IMR-90 (cell line): ENCODE measurements at regions not wholly inside any gene's neighbourhood (a gene's known extent, or its start where the extent isn't known, plus 50 kb on each side); places are given as distances from the start of the nearest gene placed in this dataset.

Experiments used
- ATAC-seq: fragments of 200-7000 bp; cut with Tn5 transposase; 2 replicates; pipeline ENCODE4 v1.9.1; 2020; ENCODE audit warnings: low read depth, mild to moderate bottlenecking, moderate library complexity
- BruUV-seq: library from RNA; stranded (reverse); fragments of 400-500 nt; replicated peaks from 2 replicates; lab custom pipeline; 2021; lab: Mats Ljungman, UMichigan
- CTCF ChIA-PET: fragments of 300-600 bp; formaldehyde crosslinking; extraction: SDS; loops from one replicate; lab custom pipeline; 2021; ENCODE audit warnings: antibody characterized with exemption; lab: Yijun Ruan, JAX
- POLR2A ChIA-PET: fragments of 300-600 bp; sonication (Branson Sonifier 250); formaldehyde crosslinking; loops from one replicate; lab custom pipeline; 2022; ENCODE audit warnings: antibody characterized with exemption; ENCODE audit not compliant: unreplicated experiment; lab: Charles Lee
- DNase-seq: peaks from one replicate; pipeline ENCODE4 v3.0.0; 2013
- H2AFZ ChIP-seq: replicated peaks from 2 replicates; pipeline ENCODE3; 2013; ENCODE audit warnings: low read length, mild to moderate bottlenecking; ENCODE audit not compliant: poor library complexity
- H2AK5ac ChIP-seq: 2 replicates; pipeline ENCODE4 v1.6.1; 2013; ENCODE audit warnings: low read depth, low read length, inconsistent platforms
- H2AK9ac ChIP-seq: replicated peaks from 2 replicates; pipeline ENCODE3; 2013; ENCODE audit warnings: mild to moderate bottlenecking, low read depth, low read length, moderate library complexity; ENCODE audit not compliant: poor library complexity
- H2BK120ac ChIP-seq: 2 replicates; pipeline ENCODE4 v1.6.1; 2013; ENCODE audit warnings: low read depth, low read length, inconsistent platforms
- H2BK15ac ChIP-seq: 3 replicates; pipeline ENCODE4 v1.6.1; 2013; ENCODE audit warnings: low read depth, low read length, inconsistent platforms
- H2BK20ac ChIP-seq: 2 replicates; pipeline ENCODE4 v1.6.1; 2013; ENCODE audit warnings: low read depth, mild to moderate bottlenecking, inconsistent platforms, low read length, moderate library complexity
- H2BK5ac ChIP-seq: 2 replicates; pipeline ENCODE4 v1.6.1; 2013; ENCODE audit warnings: mild to moderate bottlenecking, low read depth, low read length, inconsistent platforms; ENCODE audit not compliant: poor library complexity, severe bottlenecking
- H3K14ac ChIP-seq: replicated peaks from 2 replicates; pipeline ENCODE4 v1.6.1; 2013; ENCODE audit warnings: low read depth, low read length, inconsistent platforms
- H3K18ac ChIP-seq: 2 replicates; pipeline ENCODE4 v1.6.1; 2013; ENCODE audit warnings: low read depth, low read length, control low read depth
- H3K23ac ChIP-seq: 2 replicates; pipeline ENCODE4 v1.6.1; 2013; ENCODE audit warnings: low read depth, low read length, inconsistent platforms
- H3K27ac ChIP-seq: 2 replicates; pipeline ENCODE4 v1.5.1; 2013; ENCODE audit warnings: mild to moderate bottlenecking, control low read depth, low read length; ENCODE audit not compliant: insufficient read depth
- H3K27me3 ChIP-seq: 2 replicates; pipeline ENCODE4 v1.6.1; 2013; ENCODE audit warnings: low read length; ENCODE audit not compliant: control insufficient read depth, insufficient read depth
- H3K36me3 ChIP-seq: 2 replicates; pipeline ENCODE4 v1.6.1; 2013; ENCODE audit warnings: low read length, mixed read lengths; ENCODE audit not compliant: control insufficient read depth, insufficient read depth
- H3K4ac ChIP-seq: 2 replicates; pipeline ENCODE4 v1.6.1; 2013; ENCODE audit warnings: low read depth, low read length, inconsistent platforms
- H3K4me1 ChIP-seq: 2 replicates; pipeline ENCODE4 v1.6.1; 2013; ENCODE audit warnings: low read length, mixed read lengths; ENCODE audit not compliant: control insufficient read depth, insufficient read depth
- H3K4me2 ChIP-seq: 2 replicates; pipeline ENCODE4 v1.6.1; 2013; ENCODE audit warnings: low read depth, mild to moderate bottlenecking, control low read depth, low read length, moderate library complexity
- H3K4me3 ChIP-seq: 2 replicates; pipeline ENCODE4 v1.5.1; 2013; ENCODE audit warnings: low read depth, mild to moderate bottlenecking, control low read depth, low read length, moderate library complexity; ENCODE audit not compliant: insufficient read depth
- H3K56ac ChIP-seq: 2 replicates; pipeline ENCODE4 v1.6.1; 2013; ENCODE audit warnings: low read length, inconsistent platforms; ENCODE audit not compliant: insufficient read depth; ENCODE audit errors: extremely low read depth
- H3K79me1 ChIP-seq, 2 experiments: 2 replicates each; pipeline ENCODE4 v1.6.1; 2013; ENCODE audit warnings: low read length in 2 of 2, inconsistent platforms in 1 of 2, low read depth in 1 of 2
- H3K9ac ChIP-seq: 2 replicates; pipeline ENCODE4 v1.6.1; 2013; ENCODE audit warnings: low read depth, low read length, control low read depth
- H3K9me1 ChIP-seq: 2 replicates; pipeline ENCODE4 v1.6.1; 2013; ENCODE audit warnings: low read length, inconsistent platforms; ENCODE audit not compliant: insufficient read depth
- H3K9me3 ChIP-seq: 2 replicates; pipeline ENCODE4 v1.6.1; 2013; ENCODE audit warnings: low read length; ENCODE audit not compliant: control insufficient read depth, insufficient read depth
- H4K20me1 ChIP-seq: 2 replicates; pipeline ENCODE4 v1.6.1; 2013; ENCODE audit warnings: low read length, inconsistent platforms; ENCODE audit not compliant: insufficient read depth
- H4K5ac ChIP-seq: 2 replicates; pipeline ENCODE4 v1.6.1; 2013; ENCODE audit warnings: mild to moderate bottlenecking, low read depth, low read length, control low read depth
- H4K8ac ChIP-seq, 2 experiments: 2 replicates each; pipeline ENCODE4 v1.6.1; 2013; ENCODE audit warnings: low read depth in 2 of 2, low read length in 2 of 2, control low read depth in 1 of 2, inconsistent platforms in 1 of 2
- H4K91ac ChIP-seq: 2 replicates; pipeline ENCODE4 v1.6.1; 2013; ENCODE audit warnings: low read depth, low read length, inconsistent platforms; ENCODE audit not compliant: insufficient read depth
- BHLHE40 ChIP-seq: fragments of 150-350 bp; IDR thresholded peaks from 2 replicates; pipeline ENCODE4 v1.6.1; 2016; ENCODE audit warnings: mild to moderate bottlenecking, low read depth, low read length
- CEBPB ChIP-seq: IDR thresholded peaks from 2 replicates; pipeline ENCODE4 v1.6.1; 2012; ENCODE audit warnings: low read depth, low read length, improper control_type of control experiment
- CHD1 ChIP-seq: IDR thresholded peaks from 2 replicates; pipeline ENCODE4 v1.6.1; 2012; ENCODE audit warnings: low read depth, low read length, improper control_type of control experiment
- CTCF ChIP-seq: conservative IDR thresholded peaks from 2 replicates; pipeline ENCODE4 v1.5.1; 2012; ENCODE audit warnings: mild to moderate bottlenecking, low read depth, low read length, improper control_type of control experiment
- ELK1 ChIP-seq: fragments of 150-350 bp; IDR thresholded peaks from 2 replicates; pipeline ENCODE4 v1.6.1; 2016; ENCODE audit warnings: low read depth, mild to moderate bottlenecking, low read length, moderate library complexity, borderline replicate concordance
- FOS ChIP-seq: fragments of 150-350 bp; IDR thresholded peaks from 2 replicates; pipeline ENCODE4 v1.6.1; 2016; ENCODE audit warnings: low read depth, low read length
- MAFK ChIP-seq: IDR thresholded peaks from 2 replicates; pipeline ENCODE4 v1.6.1; 2012; ENCODE audit warnings: low read depth, low read length, improper control_type of control experiment
- MXI1 ChIP-seq: IDR thresholded peaks from 2 replicates; pipeline ENCODE4 v1.6.1; 2012; ENCODE audit warnings: low read depth, mild to moderate bottlenecking, low read length, moderate library complexity, borderline replicate concordance
- NFE2L2 ChIP-seq: fragments of 150-350 bp; IDR thresholded peaks from 2 replicates; pipeline ENCODE4 v1.6.1; 2016; ENCODE audit warnings: low read depth, mild to moderate bottlenecking, low read length
- POLR2A ChIP-seq: IDR thresholded peaks from 2 replicates; pipeline ENCODE4 v1.6.1; 2012; ENCODE audit warnings: mild to moderate bottlenecking, low read depth, low read length
- RAD21 ChIP-seq: IDR thresholded peaks from 2 replicates; pipeline ENCODE4 v1.6.1; 2012; ENCODE audit warnings: low read length, improper control_type of control experiment
- RCOR1 ChIP-seq: IDR thresholded peaks from 2 replicates; pipeline ENCODE4 v1.6.1; 2012; ENCODE audit warnings: mild to moderate bottlenecking, low read length, improper control_type of control experiment; ENCODE audit not compliant: insufficient replicate concordance
- SMC3 ChIP-seq: fragments of 150-350 bp; IDR thresholded peaks from 2 replicates; pipeline ENCODE4 v1.6.1; 2016; ENCODE audit warnings: low read depth, mild to moderate bottlenecking, antibody characterized with exemption, low read length, moderate library complexity
- USF2 ChIP-seq: fragments of 150-350 bp; IDR thresholded peaks from 2 replicates; pipeline ENCODE4 v1.6.1; 2017; ENCODE audit warnings: mild to moderate bottlenecking, antibody characterized with exemption, low read length, low read depth
- WGBS, 2 experiments: methylation state at CpG; one replicate each; pipeline versions ENCODE4 v1.1.5 to v1.1.7; 2013; ENCODE audit warnings: missing lambda C conversion rate in 2 of 2; ENCODE audit not compliant: insufficient read length in 1 of 2; ENCODE audit errors: extremely low coverage in 2 of 2; 5-methylcytosine and 5-hydroxymethylcytosine counted together
- dilution Hi-C: fragments of 300-500 bp; cut with HindIII; formaldehyde crosslinking; loops from one replicate; pipeline ENCODE4 v1.14.3; 2018; ENCODE audit warnings: low sequenced_read_pairs; ENCODE audit not compliant: unreplicated experiment
- in situ Hi-C: fragments of 300-500 bp; cut with MboI; formaldehyde crosslinking; loops from 3 replicates; pipeline ENCODE4 v1.14.3; 2019; ENCODE audit warnings: low sequenced_read_pairs, inconsistent platforms, mixed read lengths
- intact Hi-C: fragments of 100-400 bp; cut with micrococcal nuclease; formaldehyde crosslinking; loops from 2 replicates; pipeline ENCODE4 v1.10.0; 2022

- Histone ChIP-seq H2AK9ac (no peak overlapping the region), H3K27me3 (no peaks in the 10 kb centered on the region), H3K14ac (no peak overlapping the region), H3K27ac (no peak overlapping the region), H4K91ac (no peak overlapping the region), H3K56ac (no peak overlapping the region), H3K36me3 (no peaks in the 10 kb centered on the region), H4K8ac (no peak overlapping the region), H3K4ac (no peak overlapping the region), H3K18ac (no peak overlapping the region), H3K9ac (no peak overlapping the region), H3K4me1 (no peaks in the 10 kb centered on the region), H4K5ac (no peak overlapping the region), H3K4me3 (no peak overlapping the region), H2AFZ (no peak overlapping the region), H2AK5ac (no peak overlapping the region), H3K79me1 (no peaks in the 10 kb centered on the region), H4K20me1 (no peaks in the 10 kb centered on the region), H2BK15ac (no peak overlapping the region), H3K4me2 (no peak overlapping the region), H2BK20ac (no peak overlapping the region), H2BK5ac (no peak overlapping the region), H3K9me1 (no peaks in the 10 kb centered on the region), H3K23ac (no peak overlapping the region), H3K9me3 (peaks cover 31% of the 10 kb centered on the region), H2BK120ac (no peak overlapping the region)
- no TSS peak for BruUV-seq
- in situ Hi-C loops, result no loop called here
- ChIA-PET CTCF (no interaction called here), POLR2A (no interaction called here)
- TF ChIP-seq CEBPB (no peak), FOS (no peak), BHLHE40 (no peak), ELK1 (no peak), MXI1 (no peak), RCOR1 (no peak), POLR2A (no peak), RAD21 (no peak), CHD1 (no peak), CTCF (no peak), MAFK (no peak), USF2 (no peak), SMC3 (no peak), NFE2L2 (no peak)
- intact Hi-C loops, result no loop called here
- no peak for DNase-seq
- dilution Hi-C loops, result no loop called here
- WGBS, 2 experiments, result no CpG with 5 or more reads among the region's 10 CpGs
- no peak for ATAC-seq
Observed at GRCh38 chr12:126189856-126190255, 1124.6 kb downstream of the AACS start.
